SIG-M5 treated with dmso at 0.1 percent for 504 hours (cell line): ENCODE measurements at regions not wholly inside any gene's neighbourhood (a gene's known extent, or its start where the extent isn't known, plus 50 kb on each side); places are given as distances from the start of the nearest gene placed in this dataset.

ENCODE experiments used
- DNase-seq: peaks from one replicate; lab custom pipeline; 2025; ENCODE audit not compliant: unreplicated experiment; lab: John Stamatoyannopoulos, UW

DNA sequence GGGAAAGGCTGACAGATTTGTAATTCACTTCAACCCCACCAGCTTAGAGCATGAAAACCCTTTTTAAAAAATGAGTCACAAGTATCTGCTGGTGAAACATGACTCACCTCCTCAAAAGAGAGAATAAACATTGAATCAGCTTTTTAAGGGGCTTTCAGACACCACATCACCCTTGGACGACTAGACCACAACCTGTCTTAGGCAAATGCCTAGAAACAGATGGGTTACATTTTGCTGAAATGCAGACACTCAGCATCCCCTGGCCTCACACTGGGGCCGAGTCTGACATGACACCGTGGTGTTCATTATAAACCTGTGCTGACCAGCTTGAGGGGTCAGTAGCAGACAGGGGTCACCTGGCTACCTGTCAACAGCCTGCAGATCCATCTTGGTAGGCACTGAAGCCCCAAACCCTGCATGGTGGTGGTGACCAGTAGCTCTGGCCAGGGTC, 175.3 kb upstream of the CST7 start:
- no peak for DNase-seq

DNA sequence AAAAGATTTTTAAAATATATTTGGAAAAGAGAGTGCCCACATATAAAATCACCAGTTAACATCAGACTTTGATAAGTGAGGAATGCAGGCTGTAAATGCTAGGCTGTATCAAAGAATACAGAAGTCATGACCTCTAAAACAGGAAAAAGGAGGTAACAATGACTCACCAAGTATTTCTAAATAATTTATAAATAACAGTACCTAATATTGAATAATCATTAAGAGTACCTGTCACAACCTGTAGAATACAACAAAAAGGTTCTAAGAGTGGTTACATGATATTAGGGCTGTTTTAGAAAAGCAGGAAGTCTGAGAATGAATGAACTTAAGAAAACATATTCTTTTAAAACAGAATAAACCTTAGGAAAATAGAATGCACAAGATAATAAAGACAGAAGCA, 173.1 kb upstream of the CST7 start:
- DNase-seq: no peak

DNA sequence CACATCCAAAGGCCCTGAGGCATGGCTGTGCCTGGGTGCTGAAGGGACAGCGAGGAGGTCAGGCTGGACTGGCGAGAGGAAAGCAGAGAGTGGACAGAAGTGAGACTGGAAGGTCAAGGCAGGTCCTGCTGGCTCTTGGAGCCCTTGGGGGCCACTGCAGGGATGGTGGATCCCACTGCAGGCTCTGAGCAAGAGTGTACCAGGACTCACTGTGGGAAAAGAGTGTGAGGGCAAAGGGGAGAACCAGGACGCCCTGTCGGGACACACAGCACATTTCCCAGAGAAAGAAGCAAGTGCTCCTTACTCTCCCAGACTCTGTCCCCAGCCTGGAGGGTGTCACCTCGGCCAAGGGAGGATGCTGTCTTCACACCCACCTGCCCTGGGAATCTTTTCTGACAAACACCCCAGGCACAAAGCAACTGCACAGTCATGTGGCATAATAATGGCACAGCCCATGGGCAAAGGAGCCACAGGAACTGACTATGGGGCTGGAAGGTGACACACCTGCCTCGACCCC, 172.3 kb upstream of the CST7 start:
- no peak for DNase-seq

DNA sequence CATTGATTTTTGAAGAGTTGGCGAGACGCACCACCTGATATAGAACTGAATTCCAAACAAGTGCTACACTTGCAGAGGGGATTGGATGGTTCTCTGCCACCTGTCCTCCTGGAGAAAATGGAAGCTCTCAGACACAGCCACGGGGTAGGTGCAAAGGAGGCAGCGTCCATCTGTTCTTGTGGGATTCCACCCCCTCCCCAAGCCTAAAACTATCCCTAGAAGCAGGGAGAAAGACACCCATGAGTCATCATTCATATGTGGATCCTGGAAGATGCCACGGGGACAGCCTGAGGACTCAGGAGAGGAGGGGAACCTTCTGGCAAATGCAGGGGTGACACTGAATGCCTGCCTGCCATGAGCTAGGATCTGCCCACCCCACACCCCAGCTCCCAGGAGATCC, 171.3 kb upstream of the CST7 start:
- no peak for DNase-seq

DNA sequence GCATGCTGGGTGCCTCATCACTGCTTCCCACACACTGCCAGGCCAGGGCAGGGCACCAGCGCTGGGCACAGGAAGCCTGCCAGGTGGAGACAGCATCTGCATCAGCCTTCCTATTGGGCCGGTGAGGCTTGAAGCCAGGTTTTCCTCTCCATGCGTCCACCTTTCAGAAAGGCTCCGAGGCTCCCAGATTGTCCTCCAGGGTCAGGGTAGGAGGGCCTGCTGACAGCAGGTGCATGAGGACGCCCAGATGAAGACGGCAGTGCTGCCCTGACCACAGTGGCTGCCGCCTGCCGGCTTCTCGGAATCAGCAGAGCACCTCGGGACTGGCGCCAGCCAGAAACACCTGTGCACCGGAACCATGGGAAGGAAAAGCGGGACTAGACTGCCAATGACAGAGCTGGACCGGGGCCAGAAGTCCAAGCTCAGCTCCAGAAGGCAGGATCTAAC, 170.5 kb upstream of the CST7 start:
- no peak for DNase-seq

DNA sequence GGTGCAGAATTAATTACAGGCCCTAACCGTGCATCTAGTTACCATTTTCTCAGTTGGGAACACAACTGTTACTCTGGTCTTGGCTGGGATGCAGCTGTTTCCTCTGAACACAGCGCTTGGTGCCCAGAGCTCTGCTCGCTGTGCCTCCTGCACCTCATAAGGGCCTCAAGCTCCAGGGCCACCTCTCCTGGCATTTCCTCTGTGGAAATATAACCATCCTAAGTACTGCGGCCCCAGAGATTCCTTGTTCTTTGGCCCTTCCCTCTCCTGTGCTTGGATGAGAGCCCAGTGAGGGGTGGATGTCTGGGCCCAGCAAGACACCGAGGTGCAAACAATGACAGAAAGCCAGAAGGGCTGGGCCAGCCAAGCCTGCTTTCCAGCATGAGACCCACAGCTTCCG, 169.9 kb upstream of the CST7 start:
- no peak for DNase-seq

DNA sequence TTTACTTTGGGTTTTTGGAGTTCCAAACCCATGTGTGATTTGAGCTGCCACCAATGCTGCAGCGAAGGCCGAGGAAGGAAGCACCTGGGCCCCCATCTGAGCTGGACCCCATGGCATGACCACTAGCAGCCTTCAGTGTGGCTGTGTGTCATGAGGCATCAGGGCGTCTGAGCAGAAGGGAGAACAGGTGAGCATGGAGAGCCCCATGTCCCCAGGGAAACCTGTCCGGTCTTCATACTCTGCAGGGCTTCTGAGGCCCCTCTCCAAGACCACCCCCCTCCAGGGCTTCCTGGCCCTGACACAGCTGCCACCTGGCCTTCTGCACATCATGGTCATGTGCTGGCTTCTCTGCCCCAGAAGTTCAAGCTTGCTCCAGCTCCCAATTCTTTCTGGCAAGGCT, 169.1 kb upstream of the CST7 start:
- no peak for DNase-seq

DNA sequence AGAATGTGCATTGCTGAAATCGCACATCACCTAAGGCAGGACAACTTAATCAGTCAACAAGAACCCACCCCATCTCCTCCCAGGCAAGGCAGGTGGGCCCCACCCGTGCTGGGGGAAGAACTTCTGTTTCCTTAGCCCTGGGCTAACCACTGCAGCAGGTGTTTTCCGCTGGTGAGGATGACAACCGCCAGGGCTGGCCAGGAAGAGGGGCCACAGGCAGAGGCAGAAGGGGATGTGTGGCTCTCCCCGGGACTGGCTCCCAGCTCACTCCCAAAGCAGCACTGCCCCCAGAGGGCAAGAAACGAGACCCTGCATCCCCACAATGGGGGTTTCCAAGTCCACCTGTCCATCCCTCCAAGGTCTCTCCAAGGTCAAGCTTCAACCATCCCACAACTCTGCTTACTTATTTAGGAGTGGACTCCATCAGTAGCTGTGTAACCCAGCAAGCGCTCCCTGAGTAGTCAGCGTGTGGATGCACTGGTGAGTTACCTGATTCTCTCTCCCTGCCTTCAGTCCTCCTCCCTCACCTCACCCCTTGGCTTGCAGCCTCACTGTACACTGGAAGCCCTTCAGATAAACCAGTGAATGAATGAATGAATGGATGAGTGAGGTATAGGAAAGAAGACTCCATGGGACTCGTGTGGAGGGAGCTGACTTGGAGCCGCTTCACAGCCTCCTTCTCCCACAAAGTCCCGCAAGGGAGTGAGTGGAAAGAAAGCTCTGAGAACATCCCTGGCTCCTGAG, 168.2 kb upstream of the CST7 start:
- no peak for DNase-seq

DNA sequence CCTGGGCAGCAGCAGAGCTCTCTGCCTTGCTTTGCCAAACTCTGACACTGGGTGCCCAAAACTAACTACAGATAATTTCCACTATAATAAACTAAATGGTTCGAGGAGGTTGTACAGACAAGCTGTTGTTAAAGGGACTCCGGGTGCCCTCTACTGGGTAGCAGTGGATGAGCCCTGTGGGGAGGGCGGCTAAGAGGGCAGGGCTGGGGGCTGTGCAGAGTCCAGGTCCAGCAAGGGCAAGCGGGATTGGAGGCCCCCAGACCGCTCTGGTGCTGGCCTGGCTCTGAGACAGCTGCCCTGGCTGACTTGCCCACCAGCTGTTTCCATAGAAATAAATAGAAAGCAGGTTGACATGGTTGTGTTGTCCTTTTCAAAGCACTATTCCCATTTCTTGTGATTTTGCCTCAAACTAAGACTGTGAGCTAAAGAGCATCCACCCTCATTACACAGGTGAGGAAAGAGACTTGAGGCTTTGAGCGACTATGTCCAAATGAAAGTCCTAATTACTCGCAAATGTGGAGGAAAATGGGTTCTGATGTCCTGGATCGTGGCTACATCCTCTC, 167.6 kb upstream of the CST7 start:
- DNase-seq: peak; percentile 25

DNA sequence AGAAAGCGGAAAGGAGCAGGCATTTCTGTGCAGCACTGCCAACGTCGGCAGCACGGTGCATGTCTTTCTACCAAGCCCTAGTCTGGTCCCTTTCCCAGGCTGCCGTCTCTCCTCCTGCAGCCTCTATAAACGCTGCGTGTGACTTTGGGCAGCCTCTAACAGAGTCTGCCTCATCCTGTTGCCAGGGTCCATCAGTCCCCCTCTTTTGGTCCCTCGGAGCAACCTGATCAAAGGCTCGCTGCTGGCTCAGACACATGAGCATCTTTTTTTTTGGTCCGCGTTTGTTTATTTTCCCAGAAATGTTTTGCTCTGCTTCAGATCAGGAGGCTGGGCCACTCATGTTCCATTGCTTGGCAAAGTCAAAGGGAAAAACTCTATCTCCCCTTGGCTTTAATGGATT, 166.8 kb upstream of the CST7 start:
- no peak for DNase-seq

DNA sequence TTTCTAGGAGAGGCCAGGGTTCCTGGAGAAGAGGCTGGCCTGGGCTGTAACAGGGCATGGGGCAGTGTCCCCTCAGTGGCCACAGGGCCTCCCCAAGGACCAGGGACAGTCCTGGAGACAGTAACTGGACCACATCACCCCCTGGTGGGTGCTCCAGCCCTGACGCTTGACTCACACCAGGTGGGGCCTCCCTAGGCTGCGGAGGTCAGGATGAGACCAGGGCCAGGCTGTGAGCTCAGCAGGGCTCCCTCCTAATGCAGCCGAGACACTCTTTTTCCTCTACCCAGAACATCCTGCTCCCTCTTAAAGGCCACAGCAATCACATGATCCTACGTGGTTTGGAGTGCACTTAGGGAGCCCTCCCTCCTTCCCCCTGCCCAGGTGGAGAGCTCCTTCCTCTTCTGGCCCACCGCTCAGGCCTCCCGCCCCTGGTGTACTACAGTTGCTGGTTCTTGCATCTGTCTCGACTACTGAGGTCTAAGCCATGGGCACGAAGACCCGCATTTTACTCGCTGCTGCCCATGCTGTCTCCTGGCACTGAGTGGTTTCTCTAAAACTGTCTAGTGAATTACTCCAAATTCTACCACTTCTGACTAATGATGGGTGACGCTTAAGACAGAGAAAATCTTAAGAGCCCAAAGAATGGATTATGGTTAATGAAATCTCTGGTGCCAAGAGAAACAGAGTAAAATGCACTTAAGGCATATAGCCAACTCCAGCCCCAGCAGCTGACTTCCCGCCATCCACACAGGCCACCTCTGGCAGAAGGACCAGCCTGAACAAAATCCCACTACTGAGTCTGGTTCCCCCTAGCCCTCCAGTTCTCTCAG, 166.1 kb upstream of the CST7 start:
- no peak for DNase-seq

DNA sequence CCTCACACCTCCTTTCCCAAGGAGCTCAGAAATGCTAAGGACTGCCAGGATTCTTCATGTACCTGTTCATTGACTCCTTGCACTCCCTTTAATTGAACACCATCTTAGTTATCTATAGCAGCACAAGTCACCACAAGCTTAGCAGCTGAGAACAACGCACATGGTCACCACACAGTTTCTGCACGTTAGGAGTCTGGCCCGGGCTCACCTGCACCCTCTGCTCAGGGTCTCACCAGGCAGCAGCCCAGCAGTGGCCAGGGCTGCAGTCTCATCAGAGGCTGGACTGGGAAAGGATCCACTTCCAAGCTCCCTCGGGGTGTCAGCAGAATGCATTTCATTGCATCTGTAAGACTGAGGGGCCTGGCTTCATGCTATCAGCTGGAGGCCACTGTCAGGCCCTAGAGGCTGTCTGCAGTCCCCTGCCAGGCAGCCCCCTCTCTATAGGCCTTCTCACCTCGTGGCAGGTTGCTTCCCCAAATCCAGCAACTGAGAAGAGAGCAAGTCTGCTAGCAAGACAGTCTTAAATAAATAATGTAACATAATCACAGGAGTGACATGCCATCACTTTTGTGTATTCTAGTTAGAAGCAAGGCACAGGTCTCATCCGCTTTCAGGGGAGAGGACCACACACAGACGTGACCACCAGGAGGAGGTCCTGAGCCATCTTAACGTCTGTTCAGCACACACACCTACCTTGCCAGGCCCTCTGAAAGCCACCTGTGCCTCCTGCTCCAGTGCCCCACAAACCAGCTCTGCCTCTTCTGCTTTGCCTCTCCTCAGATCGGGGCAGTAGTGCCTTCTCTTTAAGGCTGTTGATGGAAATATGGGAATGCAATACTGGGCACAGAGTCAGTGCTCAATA, 165.2 kb upstream of the CST7 start:
- DNase-seq: no peak

DNA sequence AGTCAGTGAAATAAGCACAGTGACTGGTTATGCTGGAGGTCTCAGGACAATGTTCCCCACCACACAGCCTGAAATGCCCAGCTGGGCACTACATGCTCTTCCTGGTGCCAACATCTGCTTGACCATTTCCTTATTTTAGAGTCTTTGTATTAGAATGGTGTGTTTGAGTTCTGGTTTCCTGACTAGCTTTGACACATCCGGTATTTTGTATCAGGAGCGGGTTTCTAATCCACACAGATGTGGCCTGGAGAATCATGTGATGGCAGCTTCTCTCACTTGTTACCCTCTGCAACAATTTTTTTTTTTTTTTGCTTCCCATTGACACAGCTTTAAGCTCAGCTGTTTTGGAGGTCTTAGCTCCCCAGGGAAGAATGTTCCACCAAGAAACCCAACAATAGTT, 164.5 kb upstream of the CST7 start:
- DNase-seq: no peak

DNA sequence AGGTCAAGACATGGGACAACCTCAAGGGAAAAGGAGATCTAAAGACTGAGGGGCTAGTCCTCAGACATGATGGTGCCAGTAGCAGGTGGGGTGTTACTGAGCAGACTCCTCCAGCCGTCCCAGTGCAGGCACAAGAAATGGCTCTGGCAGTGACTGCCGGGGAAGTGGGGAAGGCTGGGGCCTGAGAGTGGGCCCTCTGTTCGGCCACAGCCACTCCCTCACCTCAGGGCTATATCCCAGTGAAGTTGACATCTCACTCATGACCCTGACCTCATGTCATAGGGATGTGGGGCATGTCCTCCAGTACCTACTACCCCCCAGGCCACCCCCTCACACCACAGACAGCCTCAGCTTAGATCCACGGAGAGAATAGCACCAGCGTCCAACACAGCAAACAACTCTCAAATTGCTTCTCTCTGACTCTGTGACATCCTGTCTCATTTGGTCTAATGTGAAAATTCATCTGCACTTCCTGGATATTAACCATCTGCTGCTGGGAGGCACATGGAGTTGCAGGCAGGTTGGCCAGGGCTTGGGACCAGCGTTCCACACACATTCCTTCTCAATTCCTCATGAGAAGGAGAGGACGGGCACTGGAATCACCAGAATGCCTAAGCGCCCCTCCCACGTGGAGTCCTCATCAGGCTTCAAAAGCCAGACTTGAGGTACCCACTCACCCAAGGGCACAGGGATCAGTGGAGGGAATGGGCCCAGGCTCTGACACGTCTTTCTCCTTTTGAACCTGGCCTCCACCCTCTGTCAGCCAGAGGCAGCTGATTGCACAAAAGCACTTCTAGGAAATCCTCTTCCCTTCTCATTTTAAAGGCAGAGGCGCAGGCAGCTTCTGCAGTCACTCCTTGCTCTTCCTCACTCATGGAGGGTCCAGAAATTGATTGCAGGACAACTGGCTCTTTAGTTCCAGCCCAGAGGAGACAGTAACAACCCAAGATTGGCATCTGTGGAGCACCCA, 163.6 kb upstream of the CST7 start:
- no peak for DNase-seq

DNA sequence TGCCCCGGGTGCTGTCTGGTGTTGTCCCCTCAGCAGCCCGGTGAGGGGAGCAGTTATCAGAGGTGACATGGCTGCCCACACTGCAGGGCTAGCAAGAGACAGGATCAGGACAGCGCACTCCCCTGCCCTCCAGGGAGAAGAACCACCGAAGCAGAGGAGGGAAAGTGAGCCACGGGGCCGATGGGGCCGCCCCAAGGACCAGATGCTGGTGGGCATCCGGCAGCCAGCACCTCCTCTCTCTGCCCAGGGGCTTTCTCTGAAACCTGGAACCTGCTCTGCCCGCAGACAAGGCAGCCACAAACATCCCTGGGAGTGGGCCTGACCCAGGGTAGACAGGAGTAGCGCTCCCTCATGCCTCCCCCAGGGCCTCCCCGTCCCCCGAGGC, 163.0 kb upstream of the CST7 start:
- no peak for DNase-seq

DNA sequence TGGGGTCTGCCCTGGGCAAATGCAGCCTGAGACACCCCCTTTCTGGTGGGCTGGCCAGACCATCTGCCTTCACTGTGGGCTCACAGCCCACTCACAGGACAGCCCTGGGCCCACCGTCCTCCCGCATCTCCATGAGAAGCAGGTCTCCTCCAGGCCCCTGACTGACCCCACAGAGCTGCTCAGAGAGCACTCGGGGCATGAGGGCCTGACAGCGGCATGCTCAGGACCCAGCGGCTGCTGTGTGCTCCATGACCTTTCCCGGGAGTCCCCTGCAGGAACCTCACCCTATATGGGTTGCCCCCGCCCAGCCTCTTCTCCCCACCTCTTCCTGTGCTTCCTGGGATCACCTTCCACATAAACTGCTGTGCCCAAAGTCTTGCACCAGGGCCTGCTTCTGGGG, 162.4 kb upstream of the CST7 start:
- no peak for DNase-seq

DNA sequence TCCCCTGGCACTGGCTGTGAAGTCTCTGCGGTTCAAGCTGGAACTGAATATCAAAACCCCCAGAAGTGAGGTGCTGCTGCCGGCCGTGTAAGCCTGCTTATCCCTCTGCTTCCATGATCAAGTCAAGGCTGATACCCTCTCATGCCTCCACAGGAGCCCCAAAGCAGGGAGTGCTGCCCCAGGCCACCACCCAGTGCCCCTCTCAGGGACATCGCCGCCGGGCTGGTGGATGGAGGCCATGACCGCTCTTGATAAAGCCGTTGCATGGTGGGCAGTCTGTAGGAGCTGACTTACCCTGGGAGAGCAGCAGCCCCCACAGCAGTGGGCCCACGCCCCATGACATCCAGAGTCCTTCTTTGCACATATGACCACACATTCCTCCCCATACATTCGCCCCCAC, 162.0 kb upstream of the CST7 start:
- no peak for DNase-seq

DNA sequence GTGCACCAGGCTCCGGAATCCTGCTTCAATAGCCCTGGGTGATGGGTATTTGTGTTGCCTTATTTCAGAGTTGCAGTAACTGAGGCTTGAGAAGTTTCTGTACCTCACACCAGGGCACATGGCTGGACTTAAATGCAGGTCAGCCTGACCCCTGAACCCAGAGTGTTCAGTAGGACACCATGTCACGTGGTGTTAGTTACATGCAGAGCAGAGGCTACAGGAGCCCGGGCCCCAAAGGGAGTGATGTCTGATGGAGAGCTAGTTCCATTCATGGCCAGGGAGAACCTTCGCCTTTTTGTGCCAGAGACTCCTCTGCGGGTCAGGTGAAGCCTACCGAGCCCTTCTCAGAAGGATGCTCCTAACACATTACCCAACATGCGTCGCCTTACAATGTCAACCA, 161.4 kb upstream of the CST7 start:
- no peak for DNase-seq

DNA sequence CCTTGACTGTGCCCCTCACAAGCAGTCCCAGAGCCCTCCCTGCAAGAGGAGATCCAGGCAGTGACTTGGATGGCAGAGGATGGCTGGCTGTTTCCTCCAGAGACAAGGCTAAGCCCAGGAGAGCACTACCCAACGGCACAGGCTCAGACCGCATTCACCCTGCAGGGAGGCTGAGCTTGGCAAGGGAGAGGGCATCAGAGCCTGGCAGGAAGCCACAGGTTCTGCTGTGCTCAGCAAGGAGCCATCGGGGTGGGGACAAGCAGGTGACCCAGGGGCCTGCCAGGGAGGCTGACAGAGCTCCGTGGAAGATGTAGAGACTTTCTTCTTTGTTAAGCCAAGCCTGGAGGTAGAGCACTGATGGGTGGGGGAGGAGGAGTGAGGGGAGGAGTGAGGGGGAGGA, 159.2 kb upstream of the CST7 start:
- DNase-seq: no peak

DNA sequence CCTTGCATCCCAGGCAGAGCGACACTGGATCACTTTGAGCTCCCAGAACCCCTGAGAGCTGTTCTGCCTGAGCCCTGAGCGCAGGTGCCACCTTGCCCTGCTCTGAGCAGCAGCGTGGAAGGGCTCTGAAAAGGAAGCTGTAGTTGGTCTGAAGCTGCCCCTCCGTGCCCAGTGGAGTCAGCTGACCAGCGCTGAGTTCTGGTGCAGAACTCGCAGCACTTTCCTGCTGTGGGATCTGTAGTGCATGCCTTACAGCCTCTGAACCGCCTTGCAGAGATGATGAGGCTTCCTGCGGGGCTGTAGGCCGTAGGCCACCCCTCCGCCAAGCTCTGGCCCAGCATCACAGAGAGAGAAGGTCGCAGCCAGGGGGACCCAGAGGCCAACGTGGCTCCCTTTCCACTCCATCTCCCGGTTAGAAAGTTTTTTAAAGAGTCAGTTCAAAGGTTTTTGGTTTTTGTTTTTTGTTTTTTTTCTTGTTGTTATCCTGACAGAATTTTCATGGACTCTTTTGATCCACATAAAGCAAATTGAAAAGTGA, 158.3 kb upstream of the CST7 start:
- DNase-seq: no peak
